Stimulated activated CD8-positive, alpha-beta memory T cell treated with anti-CD3 and anti-CD28 coated beads, Interleukin-12 subunit alpha, Interleukin-12 subunit beta, amount 100 ng/mL, for 1 hour (primary cell): ENCODE measurements at regions not wholly inside any gene's neighbourhood (a gene's known extent, or its start where the extent isn't known, plus 50 kb on each side); places are given as distances from the start of the nearest gene placed in this dataset.
"Not testable (repeated sequence)": the region's sequence is repeated elsewhere in the genome, so short reads cannot be mapped to it uniquely, and the experiment has no call there.

Source experiments
- DNase-seq: peaks from one replicate; pipeline ENCODE4 v3.0.0-alpha.2; 2020; ENCODE audit warnings: low read depth

GRCh38 chr12:68984796-68985573 is 52.0 kb upstream of the CPM start:
- no peak for DNase-seq

GRCh38 chr12:68997526-68997925 is 64.6 kb upstream of the CPM start:
- not testable (repeated sequence) for DNase-seq

DNA sequence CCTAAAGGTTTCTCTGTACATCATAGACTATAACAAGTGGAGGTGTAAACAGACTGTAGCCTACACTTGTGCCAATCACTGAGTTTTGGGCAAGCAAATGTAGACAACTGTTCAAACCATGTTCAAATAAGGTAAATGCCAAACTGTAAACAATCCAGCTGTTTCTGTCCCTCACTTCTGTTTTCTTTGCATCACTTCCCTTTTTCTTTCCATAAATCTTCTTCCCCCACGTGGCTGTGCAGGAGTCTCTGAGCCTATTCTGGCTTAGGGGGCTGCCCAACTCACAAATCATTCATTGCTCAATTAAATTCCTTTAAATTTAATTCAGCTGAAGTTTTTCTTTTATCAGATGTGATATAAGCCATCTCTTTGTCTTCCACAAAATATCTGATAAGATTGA is 65.1 kb upstream of the CPM start:
- DNase-seq = no peak

DNA sequence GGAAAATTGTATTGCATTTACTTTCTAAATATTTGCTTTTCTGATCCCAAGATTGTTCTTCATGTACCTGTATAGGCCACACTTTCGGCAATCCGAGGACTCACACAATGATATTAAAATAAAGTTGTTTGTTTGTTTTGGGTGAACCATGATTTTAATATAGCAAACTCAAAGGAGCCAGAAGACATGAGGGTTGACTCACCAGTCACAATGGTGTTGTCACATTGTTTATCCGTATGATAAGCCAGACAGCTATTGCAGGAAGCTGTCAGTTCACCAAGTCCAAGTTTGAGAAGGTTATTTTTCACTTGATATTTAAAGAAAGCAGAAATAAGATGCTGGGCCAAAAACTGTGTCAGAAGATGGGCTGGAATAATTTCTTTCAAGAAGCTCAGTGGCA is 67.1 kb upstream of the CPM start:
- no peak for DNase-seq

DNA sequence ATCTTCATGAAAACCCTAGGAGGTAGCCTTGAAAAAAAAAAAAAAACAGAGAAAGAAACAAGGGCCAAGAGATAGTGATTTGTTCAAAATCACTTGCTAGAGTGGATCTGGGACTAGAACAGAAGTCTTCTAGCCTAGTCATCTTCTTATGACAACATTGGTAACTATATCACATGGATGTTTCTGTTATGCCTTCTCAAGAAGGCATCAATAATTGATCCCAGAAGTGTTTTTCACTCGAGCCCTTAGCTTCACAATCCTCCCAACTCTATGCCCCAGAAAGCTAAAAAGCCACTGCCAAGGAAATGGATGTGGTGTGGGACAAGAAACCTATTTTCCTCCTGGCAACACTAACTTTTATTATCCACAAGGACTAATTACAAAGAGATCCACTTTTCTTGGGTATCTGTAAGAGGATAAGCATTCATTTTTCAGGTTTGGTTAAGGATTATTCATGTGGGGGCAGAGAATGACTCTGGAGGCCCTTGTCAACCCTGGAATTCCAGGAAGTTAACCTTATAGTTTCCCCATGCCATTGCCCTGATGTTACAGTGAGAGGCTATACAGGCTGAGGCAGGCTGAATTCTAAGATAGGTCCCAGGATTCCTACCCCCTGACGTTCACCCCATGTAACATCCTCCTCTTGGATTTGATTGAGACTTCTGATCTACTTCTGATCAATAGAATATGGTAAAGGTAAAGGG is 67.7 kb upstream of the CPM start:
- DNase-seq = no peak

- no peak for DNase-seq
Observed at GRCh38 chr12:69001251-69001650, 68.3 kb upstream of the CPM start.

DNA sequence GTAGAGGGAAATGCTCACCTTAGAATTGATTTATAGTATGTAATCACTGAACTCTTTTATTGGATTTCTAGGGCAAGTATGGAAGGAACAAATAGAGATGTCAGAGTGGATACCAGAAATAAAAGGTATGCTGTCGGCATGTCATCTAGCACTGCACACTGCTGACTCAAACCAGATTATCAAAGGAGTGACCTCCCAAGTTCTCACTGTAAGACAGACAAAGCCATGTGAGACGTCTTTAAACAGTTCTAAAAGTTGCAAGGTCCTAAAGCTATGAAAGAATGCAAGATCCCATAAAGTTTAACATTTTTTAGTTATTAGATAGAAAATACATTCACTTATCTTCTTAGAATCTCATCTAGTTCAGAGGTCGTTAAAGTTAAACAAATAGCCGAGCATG is 70.0 kb upstream of the CPM start:
- no peak for DNase-seq

DNA sequence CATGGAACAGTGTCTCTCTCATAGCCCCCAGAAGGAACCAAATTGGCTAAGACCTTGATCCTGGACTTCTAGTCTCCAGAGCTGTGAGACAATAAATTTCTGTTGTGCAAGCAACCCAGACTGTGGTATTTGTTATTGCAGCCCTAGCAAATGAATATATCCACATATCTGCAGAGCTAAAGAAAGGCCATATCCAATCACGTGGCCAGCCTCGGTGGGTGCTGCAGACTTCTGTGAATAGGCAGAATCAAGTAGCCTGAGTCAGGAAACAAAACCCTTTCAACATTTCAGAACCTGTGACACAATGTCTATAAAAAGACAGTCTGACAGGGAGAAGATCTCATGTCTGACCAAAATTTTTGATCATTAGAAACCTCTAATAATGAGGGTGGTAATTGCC is 71.0 kb upstream of the CPM start:
- no peak for DNase-seq

- no peak for DNase-seq
Observed at GRCh38 chr12:69007101-69007854, 74.3 kb upstream of the CPM start.

GRCh38 chr12:69007855-69008351 is 74.9 kb upstream of the CPM start:
- DNase-seq = no peak

DNA sequence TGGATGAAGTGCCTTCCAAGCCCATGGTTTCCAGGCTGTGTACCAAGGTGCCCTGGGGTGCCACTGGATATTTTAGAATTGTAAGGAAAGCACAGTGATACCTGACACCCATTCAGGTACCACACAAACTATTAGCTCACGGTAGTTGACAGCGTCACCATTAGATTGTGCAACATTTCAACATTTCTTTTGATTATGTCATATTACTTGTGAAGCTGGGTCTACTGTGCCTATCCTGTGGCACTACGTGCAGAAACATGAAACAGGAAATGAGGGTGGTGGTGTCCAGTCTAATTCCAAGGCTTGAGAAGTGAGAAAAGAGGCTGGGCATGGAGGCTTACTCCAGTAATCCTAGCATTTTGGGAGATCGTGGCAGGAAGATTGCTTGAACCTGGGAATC is 75.5 kb upstream of the CPM start:
- DNase-seq = no peak

DNA sequence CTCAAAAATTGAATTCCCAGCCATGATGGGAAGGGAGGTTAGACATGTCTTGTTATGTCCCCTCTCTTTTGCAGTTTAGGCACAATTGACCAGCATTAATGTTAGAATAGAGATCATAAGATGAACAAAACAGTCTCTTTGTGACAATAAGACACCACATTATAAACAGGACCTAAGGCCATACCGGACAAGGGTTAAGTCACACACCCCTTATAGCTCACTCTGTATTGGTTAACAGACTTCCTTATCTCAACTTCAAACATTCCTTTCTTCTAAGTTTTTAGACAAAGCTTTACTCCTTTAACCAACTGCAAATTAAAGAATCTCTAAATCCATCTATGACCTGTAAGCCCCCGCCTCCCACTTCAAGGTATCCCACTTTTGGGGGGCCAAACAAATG is 81.1 kb upstream of the CPM start:
- no peak for DNase-seq

DNA sequence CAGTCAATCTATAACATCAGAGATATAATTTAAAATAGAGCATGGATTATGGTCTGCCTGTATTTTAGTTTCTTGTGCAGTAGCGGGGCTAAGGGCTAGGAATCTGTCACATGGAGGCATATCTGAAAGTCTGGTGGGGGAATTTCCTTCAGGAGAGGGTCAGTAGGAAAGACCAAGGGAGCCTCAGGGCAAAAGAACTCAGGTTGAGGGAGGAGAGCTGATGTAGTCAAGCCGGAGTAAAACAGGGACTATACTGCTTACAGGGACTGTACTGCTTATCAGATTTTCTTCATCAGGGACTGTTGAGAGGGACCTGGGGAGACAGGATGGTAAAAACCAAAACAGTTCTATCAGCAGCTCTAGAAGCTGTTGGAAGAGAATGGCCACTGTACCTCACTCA is 82.0 kb upstream of the CPM start:
- no peak for DNase-seq

GRCh38 chr12:69015831-69016230 is 82.9 kb upstream of the CPM start:
- DNase-seq = no peak

- DNase-seq = no peak
Observed at GRCh38 chr12:69019082-69019481, 86.1 kb upstream of the CPM start.

DNA sequence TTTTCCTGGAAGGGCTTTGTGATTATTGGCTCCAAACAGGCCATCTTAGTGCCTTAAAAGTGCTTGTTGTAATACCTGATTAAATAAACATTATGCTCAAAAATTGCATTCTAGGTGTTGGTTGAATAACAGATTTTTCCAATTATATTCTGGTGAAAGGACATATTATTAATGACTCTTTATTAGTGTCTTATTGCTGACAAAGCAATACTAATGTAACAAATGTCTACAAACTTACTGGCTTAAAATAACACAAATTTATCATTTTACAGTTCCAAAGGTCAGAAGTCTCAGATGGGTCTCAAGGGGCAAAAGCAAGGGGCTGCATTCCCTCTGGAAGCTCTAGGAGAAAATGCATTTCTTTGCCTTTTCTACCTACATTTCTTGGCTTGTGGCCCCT is 86.9 kb upstream of the CPM start:
- DNase-seq = no peak

DNA sequence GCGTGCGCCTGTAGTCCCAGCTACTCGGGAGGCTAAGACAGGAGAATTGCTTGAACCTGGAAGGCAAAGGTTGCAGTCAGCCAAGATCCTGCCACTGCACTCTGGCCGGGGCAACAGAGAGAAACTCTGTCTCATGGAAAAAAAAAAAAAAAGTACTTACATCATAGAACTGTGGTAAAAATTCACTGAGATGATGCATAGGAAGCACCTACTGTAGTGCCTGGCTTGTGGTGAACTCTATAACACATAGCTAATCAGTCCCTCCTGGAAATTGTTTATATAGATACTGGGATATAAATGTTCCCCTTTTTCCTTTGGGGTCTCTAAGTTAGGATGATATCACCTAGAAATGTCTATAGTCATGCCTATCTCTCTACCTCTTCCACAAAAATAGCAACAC is 89.7 kb upstream of the CPM start:
- DNase-seq = no peak

GRCh38 chr12:69023840-69024239 is 90.9 kb upstream of the CPM start:
- DNase-seq = no peak

GRCh38 chr12:69024413-69024812 is 91.4 kb upstream of the CPM start:
- DNase-seq = no peak

- no peak for DNase-seq
Observed at GRCh38 chr12:69024907-69025306, 91.9 kb upstream of the CPM start.

DNA sequence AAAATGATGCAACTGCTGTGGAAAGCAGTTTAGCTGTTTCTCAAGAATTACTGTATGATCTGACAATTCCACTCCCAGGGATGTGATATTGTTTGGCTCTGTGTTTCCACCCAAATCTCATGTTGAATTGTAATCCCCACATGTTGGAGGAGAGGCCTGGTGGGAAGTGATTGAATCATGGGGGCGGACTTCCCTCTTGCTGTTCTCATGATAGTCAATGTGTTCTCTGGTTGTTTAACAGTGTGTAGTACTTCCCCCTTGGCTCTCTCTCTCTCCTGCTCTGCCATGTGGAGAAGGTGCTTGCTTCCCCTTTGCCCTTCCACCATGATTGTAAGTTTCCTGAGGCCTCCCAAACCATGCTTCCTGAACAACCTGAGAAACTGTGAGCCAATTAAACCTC is 93.4 kb upstream of the CPM start:
- DNase-seq = no peak

DNA sequence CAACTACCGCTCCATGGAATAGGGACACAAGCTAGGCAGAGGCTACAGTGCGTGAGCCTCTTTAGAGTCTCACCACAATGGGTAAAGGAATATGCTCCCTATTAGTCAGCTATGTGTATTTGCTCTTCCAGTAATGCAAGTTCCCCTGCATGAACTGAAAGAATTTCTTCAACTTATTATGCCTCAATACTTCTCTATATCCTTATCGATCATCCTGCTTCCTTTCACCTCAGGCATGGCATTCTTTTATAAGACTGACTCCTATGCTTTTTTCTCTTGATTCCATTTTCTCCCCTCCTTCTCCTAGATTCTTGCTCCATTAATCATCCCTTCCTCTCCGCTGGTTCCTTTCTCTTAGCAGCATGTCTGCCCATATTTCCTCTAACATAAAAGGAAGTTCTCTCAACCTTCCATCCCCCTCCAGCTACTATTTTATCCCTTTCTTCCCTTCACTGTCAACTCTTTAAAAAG is 94.5 kb upstream of the CPM start:
- no peak for DNase-seq
